ENCODE measurements at regions not wholly inside any gene's neighbourhood (a gene's known extent, or its start where the extent isn't known, plus 50 kb on each side); places are given as distances from the start of the nearest gene placed in this dataset.

DNA sequence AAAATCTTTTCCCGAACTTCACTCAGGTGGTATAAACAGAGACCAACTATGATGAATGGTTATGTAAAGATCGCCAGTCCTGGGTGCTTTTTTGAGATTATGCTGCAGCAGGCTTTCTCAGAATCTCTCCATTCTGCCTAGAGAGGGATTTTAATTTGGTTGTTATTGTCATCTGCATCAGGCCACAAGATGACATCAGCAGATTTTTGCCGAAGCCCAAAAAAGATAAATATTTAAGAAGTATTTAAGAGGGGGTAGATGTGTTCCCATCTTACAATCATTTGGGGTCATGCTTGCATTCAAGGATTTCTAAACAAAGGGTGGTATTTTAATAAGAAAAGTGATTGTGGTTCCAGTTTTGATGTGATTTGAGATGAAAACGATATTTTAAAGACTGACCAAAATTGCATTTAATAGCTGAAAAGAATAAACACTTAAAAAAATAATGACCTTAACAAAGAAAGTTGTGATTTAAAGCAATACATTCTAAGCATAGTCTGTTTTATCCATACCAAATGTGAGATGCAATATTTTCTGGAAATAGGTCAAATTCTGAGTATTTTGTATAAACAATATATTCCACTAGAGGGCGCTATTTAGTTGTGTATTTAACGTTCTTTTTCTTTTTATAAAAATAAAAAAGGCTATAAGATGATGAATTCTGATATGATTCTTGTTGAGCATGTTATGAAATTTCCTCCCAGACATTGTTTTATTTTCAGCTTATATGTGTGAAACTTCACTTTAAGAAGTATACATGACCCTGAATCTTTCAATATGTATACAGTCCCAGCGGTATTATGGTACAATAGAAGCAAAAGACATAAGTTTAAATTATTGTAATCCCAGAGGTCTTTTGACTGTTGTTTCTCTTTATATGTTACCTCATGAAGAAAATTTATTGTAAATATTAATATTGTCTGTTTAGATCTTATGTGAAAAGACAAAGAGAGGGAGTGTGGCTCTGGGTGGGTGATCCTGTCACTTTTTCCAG is 51.0 kb upstream of the ZFP64 start:
- DNase-seq: peak in 1 of 5 experiments; percentile 19

All from T-helper 2 cell (primary cell).